HepG2 (cell line): ENCODE measurements at regions not wholly inside any gene's neighbourhood (a gene's known extent, or its start where the extent isn't known, plus 50 kb on each side); places are given as distances from the start of the nearest gene placed in this dataset.

Source experiments
- ATAC-seq: fragments of 200-7000 bp; cut with Tn5 transposase; 3 replicates; pipeline ENCODE4 v1.9.1; 2020; ENCODE audit warnings: mild to moderate bottlenecking, moderate library complexity
- BruUV-seq: library from RNA; stranded (reverse); fragments of 400-500 nt; replicated peaks from 2 replicates; lab custom pipeline; 2021; lab: Mats Ljungman, UMichigan
- CTCF ChIA-PET: fragments of 300-600 bp; formaldehyde crosslinking; extraction: SDS; loops from one replicate; lab custom pipeline; 2021; ENCODE audit warnings: low total read pairs, inconsistent platforms, low intra/inter-chr PET ratio; lab: Yijun Ruan, JAX
- POLR2A ChIA-PET: fragments of 350-600 bp; sonication (Branson Sonifier 250); formaldehyde crosslinking; loops from one replicate; lab custom pipeline; 2020; ENCODE audit warnings: antibody characterized with exemption, inconsistent platforms; lab: Yijun Ruan, JAX
- DNase-seq: peaks from one replicate; pipeline ENCODE4 v3.0.0-alpha.2; 2015; ENCODE audit warnings: low spot score
- FAIRE-seq: peaks from 3 replicates; lab custom pipeline; 2011; peaks lifted over from hg19 to GRCh38; lab: Jason Lieb, UNC
- H2AFZ ChIP-seq: one replicate; pipeline ENCODE4 v1.6.1; 2011; ENCODE audit warnings: low read length, inconsistent platforms
- H3K27ac ChIP-seq: fragments of 300-600 bp; 3 replicates; pipeline ENCODE4 v1.8.0; 2011; ENCODE audit warnings: mixed run types, mild to moderate bottlenecking, mixed read lengths, low read length, inconsistent platforms; ENCODE audit not compliant: insufficient read depth; ENCODE audit errors: extremely low read length
- H3K27me3 ChIP-seq, 2 experiments: fragments of 200-600 bp in 1 of 2; 2 replicates in 1 of 2; 3 replicates in 1 of 2; pipeline versions ENCODE4 v1.6.0 to v1.8.0; 2011; ENCODE audit warnings: low read length in 2 of 2, mild to moderate bottlenecking in 2 of 2, moderate library complexity in 2 of 2, inconsistent platforms in 1 of 2; ENCODE audit not compliant: insufficient read depth in 2 of 2, control insufficient read depth in 1 of 2
- H3K36me3 ChIP-seq, 2 experiments: fragments of 200-600 bp in 1 of 2; replicated peaks in 1 of 2; 2 replicates in 1 of 2; 3 replicates in 1 of 2; pipeline versions ENCODE4 v1.5.1 to v1.8.0; 2011; ENCODE audit warnings: low read length in 2 of 2, inconsistent platforms in 1 of 2; ENCODE audit not compliant: insufficient read depth in 2 of 2, control insufficient read depth in 1 of 2
- H3K4me1 ChIP-seq: 2 replicates; pipeline ENCODE4 v1.5.1; 2012; ENCODE audit warnings: low read length, inconsistent platforms; ENCODE audit not compliant: insufficient read depth
- H3K4me2 ChIP-seq: 2 replicates; pipeline ENCODE4 v1.6.0; 2011; ENCODE audit warnings: low read depth, low read length, inconsistent platforms
- H3K4me3 ChIP-seq, 3 experiments: fragments of 200-600 bp in 1 of 3; sonication (generic), shearing (Covaris generic) in 1 of 3; replicated peaks in 1 of 3; 2 replicates each; pipeline ENCODE4 v1.5.1; 2011 to 2016; ENCODE audit warnings: low read length in 3 of 3, inconsistent platforms in 2 of 3, low read depth in 2 of 3, mild to moderate bottlenecking in 2 of 3, control low read depth in 1 of 3, mixed read lengths in 1 of 3; ENCODE audit not compliant: insufficient read depth in 1 of 3
- H3K79me2 ChIP-seq: one replicate; pipeline ENCODE4 v1.6.1; 2011; ENCODE audit warnings: low read length, inconsistent platforms; ENCODE audit not compliant: insufficient read depth
- H3K9ac ChIP-seq: 2 replicates; pipeline ENCODE4 v1.6.0; 2011; ENCODE audit warnings: mild to moderate bottlenecking, low read depth, low read length, inconsistent platforms; ENCODE audit not compliant: insufficient read depth
- H3K9me3 ChIP-seq: 2 replicates; pipeline ENCODE4 v1.5.1; 2012; ENCODE audit warnings: mild to moderate bottlenecking, low read length
- H4K20me1 ChIP-seq: 2 replicates; pipeline ENCODE4 v1.6.0; 2011; ENCODE audit warnings: inconsistent platforms, mild to moderate bottlenecking, low read length, moderate library complexity; ENCODE audit not compliant: insufficient read depth
- ATF1 ChIP-seq: IDR thresholded peaks from 2 replicates; pipeline ENCODE4 v1.6.1; 2016; ENCODE audit warnings: mild to moderate bottlenecking, control low read depth
- ATF5 ChIP-seq: sonication (generic); formaldehyde crosslinking; IDR thresholded peaks from 2 replicates; pipeline ENCODE4 v1.4.0; 2020; ENCODE audit warnings: mild to moderate bottlenecking, low read depth, missing genetic modification reagents
- CBFB ChIP-seq: sonication (generic); formaldehyde crosslinking; IDR thresholded peaks from 2 replicates; pipeline ENCODE4 v1.4.0; 2020; ENCODE audit warnings: missing genetic modification reagents
- DNMT3B ChIP-seq: conservative IDR thresholded peaks from 2 replicates; pipeline ENCODE4 v1.6.1; 2016; ENCODE audit warnings: missing biosample characterization, control low read depth
- FOXC1 ChIP-seq: sonication (generic); formaldehyde crosslinking; IDR thresholded peaks from 2 replicates; pipeline ENCODE4 v1.8.0; 2022; ENCODE audit warnings: mild to moderate bottlenecking, missing genetic modification reagents, borderline replicate concordance
- ISX ChIP-seq: sonication (generic); formaldehyde crosslinking; conservative IDR thresholded peaks from 2 replicates; pipeline ENCODE4 v1.5.0; 2020; ENCODE audit warnings: missing genetic modification reagents
- LRRFIP1 ChIP-seq: sonication (generic); formaldehyde crosslinking; conservative IDR thresholded peaks from 2 replicates; pipeline ENCODE4 v1.4.0; 2020; ENCODE audit warnings: missing genetic modification reagents
- NFE2 ChIP-seq: sonication (generic); formaldehyde crosslinking; IDR thresholded peaks from 2 replicates; pipeline ENCODE4 v1.4.0; 2020; ENCODE audit warnings: missing genetic modification reagents
- RBAK ChIP-seq: sonication (generic); formaldehyde crosslinking; IDR thresholded peaks from 2 replicates; pipeline ENCODE4 v1.5.1; 2020; ENCODE audit warnings: mild to moderate bottlenecking, missing genetic modification reagents
- REPIN1 ChIP-seq: sonication (generic); formaldehyde crosslinking; IDR thresholded peaks from 2 replicates; pipeline ENCODE4 v1.8.0; 2022; ENCODE audit warnings: missing genetic modification reagents, low read depth, mild to moderate bottlenecking, borderline replicate concordance
- RFXAP ChIP-seq: sonication (generic); formaldehyde crosslinking; IDR thresholded peaks from 2 replicates; pipeline ENCODE4 v1.4.0; 2020; ENCODE audit warnings: missing genetic modification reagents, borderline replicate concordance
- SATB2 ChIP-seq: sonication (generic); formaldehyde crosslinking; IDR thresholded peaks from 2 replicates; pipeline ENCODE4 v1.5.0; 2020; ENCODE audit warnings: missing genetic modification reagents
- ZNF414 ChIP-seq: sonication (generic); formaldehyde crosslinking; IDR thresholded peaks from 2 replicates; pipeline ENCODE4 v1.5.0; 2020; ENCODE audit warnings: missing genetic modification reagents
- ZNF569 ChIP-seq: sonication (generic); formaldehyde crosslinking; IDR thresholded peaks from 2 replicates; pipeline ENCODE4 v1.5.0; 2020; ENCODE audit warnings: mild to moderate bottlenecking, missing genetic modification reagents, moderate library complexity, borderline replicate concordance
- ZSCAN30 ChIP-seq: sonication (generic); formaldehyde crosslinking; IDR thresholded peaks from 2 replicates; pipeline ENCODE4 v1.5.0; 2020; ENCODE audit warnings: mild to moderate bottlenecking, missing genetic modification reagents
- ZSCAN9 ChIP-seq: IDR thresholded peaks from 2 replicates; pipeline ENCODE4 v1.6.1; 2016; ENCODE audit warnings: borderline replicate concordance
- WGBS: methylation state at CpG from one replicate; pipeline ENCODE4 v1.1.6; 2017; ENCODE audit warnings: low lambda C conversion rate; 5-methylcytosine and 5-hydroxymethylcytosine counted together
- in situ Hi-C: cut with HindIII; loops from 2 replicates; pipeline ENCODE4 v1.10.0; 2017; ENCODE audit warnings: low pct_unique_long_range_greater_than_20kb; ENCODE audit not compliant: extremely low pct_ligation_motif_present
- intact Hi-C: fragments of 100-400 bp; cut with micrococcal nuclease; formaldehyde crosslinking; loops from one replicate; pipeline ENCODE4 v1.10.0; 2022; ENCODE audit not compliant: unreplicated experiment

GRCh38 chr1:88208389-88208788 lies 475.7 kb upstream of the PKN2 start (continued):
- no peak for TF ChIP-seq REPIN1 (CRISPR knock-in tag)
- TF ChIP-seq, all 625 proteins: peak for 0

GRCh38 chr1:88210103-88210787 lies 473.8 kb upstream of the PKN2 start:
- in situ Hi-C loops, result no loop called here

More at GRCh38 chr1:88210103-88210787, 473.8 kb upstream of the PKN2 start:
- no peak for ATAC-seq
- no peak overlapping the region for H3K27ac ChIP-seq
- no peaks in the 10 kb centered on the region for H4K20me1 ChIP-seq
- no peak overlapping the region for H3K9ac ChIP-seq
- H3K4me1 ChIP-seq, result no peaks in the 10 kb centered on the region
- POLR2A ChIA-PET, result no interaction called here
- H3K9me3 ChIP-seq, result no peaks in the 10 kb centered on the region
- H3K27me3 ChIP-seq, result no peaks in the 10 kb centered on the region
- intact Hi-C loops, result no loop called here
- no peak overlapping the region for H3K4me2 ChIP-seq
- H3K36me3 ChIP-seq, result no peaks in the 10 kb centered on the region
- CTCF ChIA-PET, result no interaction called here
- H3K4me3 ChIP-seq, result no peak overlapping the region
- no TSS peak for BruUV-seq
- no peak overlapping the region for H2AFZ ChIP-seq
- WGBS, result 0% methylated on average over 2 of the region's 2 CpGs
- no peak for FAIRE-seq
- DNase-seq, result no peak
- no peaks in the 10 kb centered on the region for H3K79me2 ChIP-seq
- TF ChIP-seq NFE2 (CRISPR knock-in tag) (no peak), ZNF414 (CRISPR knock-in tag) (no peak), CBFB (CRISPR knock-in tag) (no peak), ISX (CRISPR knock-in tag) (no peak), FOXC1 (CRISPR knock-in tag) (no peak), ATF5 (CRISPR knock-in tag) (no peak), SATB2 (CRISPR knock-in tag) (no peak), ATF1 (no peak), DNMT3B (no peak), LRRFIP1 (CRISPR knock-in tag) (no peak), RBAK (CRISPR knock-in tag) (no peak), ZSCAN9 (no peak), ZNF569 (CRISPR knock-in tag) (no peak), RFXAP (CRISPR knock-in tag) (no peak), ZSCAN30 (CRISPR knock-in tag) (no peak)
